Vagina (tissue), 2 donors: ENCODE measurements at regions not wholly inside any gene's neighbourhood (a gene's known extent, or its start where the extent isn't known, plus 50 kb on each side); places are given as distances from the start of the nearest gene placed in this dataset.

ENCODE experiments used
- DNase-seq, 2 donors: peaks; one replicate each; pipeline ENCODE4 v3.0.0-alpha.2; 2017; ENCODE audit errors: extremely low spot score in 2 of 2
- H3K27ac ChIP-seq: fragments of 200-600 bp; sonication (generic); one replicate; pipeline ENCODE4 v1.5.1; 2019
- H3K27me3 ChIP-seq: fragments of 200-600 bp; sonication (generic); one replicate; pipeline ENCODE4 v1.5.1; 2019
- H3K36me3 ChIP-seq, 2 donors: fragments of 200-600 bp; sonication (generic); one replicate each; pipeline ENCODE4 v1.5.1; 2017 to 2019
- H3K4me1 ChIP-seq: fragments of 200-600 bp; sonication (generic); one replicate; pipeline ENCODE4 v1.5.1; 2019
- H3K4me3 ChIP-seq, 2 donors: fragments of 200-600 bp; sonication (generic); 1 replicate in 1 of 2; 2 replicates in 1 of 2; pipeline ENCODE4 v1.5.1; 2016 to 2019
- H3K9me3 ChIP-seq: fragments of 200-600 bp; sonication (generic); one replicate; pipeline ENCODE4 v1.5.1; 2019
- CTCF ChIP-seq, 3 experiments: fragments of 450-650 bp in 2 of 3; fragments of 200-600 bp in 1 of 3; sonication (generic) in 1 of 3; IDR thresholded peaks; one replicate each; pipeline ENCODE4 v1.5.1; 2017 to 2019; ENCODE audit warnings: antibody characterized with exemption in 3 of 3, mild to moderate bottlenecking in 2 of 3, moderate library complexity in 2 of 3
- POLR2A ChIP-seq, 2 donors: fragments of 450-650 bp; IDR thresholded peaks; one replicate each; pipeline ENCODE4 v1.6.1; 2017; ENCODE audit warnings: antibody characterized with exemption in 2 of 2, mild to moderate bottlenecking in 2 of 2, moderate library complexity in 2 of 2
- POLR2AphosphoS5 ChIP-seq, 2 donors: sonication (generic); formaldehyde crosslinking; IDR thresholded peaks; one replicate each; pipeline ENCODE4 v1.9.0; 2017; ENCODE audit warnings: antibody characterized with exemption in 2 of 2, mild to moderate bottlenecking in 2 of 2, low read depth in 1 of 2; ENCODE audit not compliant: insufficient read depth in 1 of 2
- intact Hi-C: fragments of 100-400 bp; cut with DNase I; formaldehyde crosslinking; loops from one replicate; pipeline ENCODE4 v1.15.1; 2023

- no peak for DNase-seq
- Histone ChIP-seq H3K4me1 (peaks cover 57% of the 10 kb centered on the region), H3K27ac (peak overlapping the region; percentile 87), H3K27me3 (no peaks in the 10 kb centered on the region), H3K4me3 (peak overlapping the region; percentile 42), H3K36me3 (no peaks in the 10 kb centered on the region), H3K9me3 (no peaks in the 10 kb centered on the region)
- TF ChIP-seq CTCF (IDR thresholded peaks at IDR 0.05) (no peak), POLR2A (IDR thresholded peaks at IDR 0.05) (no peak), POLR2AphosphoS5 (IDR thresholded peaks at IDR 0.05; ENCODE audit: insufficient read depth in 1 of 2, low read depth in 1 of 2) (peak in 1 of 2 donors; percentile 51)
- intact Hi-C loops: no loop called here
Observed at GRCh38 chr4:3388471-3389232, 53.1 kb upstream of the HGFAC start.

GRCh38 chr4:3389233-3390215 is 52.2 kb upstream of the HGFAC start:
- H3K9me3 ChIP-seq: no peaks in the 10 kb centered on the region
- intact Hi-C loops: no loop called here
- peak overlapping the region; percentile 42 for H3K4me3 ChIP-seq
- no peaks in the 10 kb centered on the region for H3K36me3 ChIP-seq
- peak overlapping the region; percentile 87 for H3K27ac ChIP-seq
- no peak for TF ChIP-seq POLR2AphosphoS5 (IDR thresholded peaks at IDR 0.05; ENCODE audit: insufficient read depth in 1 of 2, low read depth in 1 of 2)
- TF ChIP-seq POLR2A (IDR thresholded peaks at IDR 0.05): no peak
- no peak for TF ChIP-seq CTCF (IDR thresholded peaks at IDR 0.05)
- no peaks in the 10 kb centered on the region for H3K27me3 ChIP-seq
- peaks cover 56% of the 10 kb centered on the region for H3K4me1 ChIP-seq
- DNase-seq: no peak

- Histone ChIP-seq H3K4me1 (peaks cover 49% of the 10 kb centered on the region), H3K36me3 (no peaks in the 10 kb centered on the region), H3K27ac (peak overlapping the region; percentile 21), H3K4me3 (no peak overlapping the region), H3K9me3 (no peaks in the 10 kb centered on the region), H3K27me3 (no peaks in the 10 kb centered on the region)
- TF ChIP-seq CTCF (IDR thresholded peaks at IDR 0.05) (no peak), POLR2A (IDR thresholded peaks at IDR 0.05) (no peak), POLR2AphosphoS5 (IDR thresholded peaks at IDR 0.05; ENCODE audit: insufficient read depth in 1 of 2, low read depth in 1 of 2) (peak; percentile 16 to 26)
- intact Hi-C loops: no loop called here
- DNase-seq: no peak
Observed at GRCh38 chr4:3390288-3390811, 51.4 kb upstream of the HGFAC start.

GRCh38 chr4:3391422-3391821 is 50.3 kb upstream of the HGFAC start:
- H3K27ac ChIP-seq: no peak overlapping the region
- no peaks in the 10 kb centered on the region for H3K9me3 ChIP-seq
- TF ChIP-seq POLR2A (IDR thresholded peaks at IDR 0.05) (no peak), POLR2AphosphoS5 (IDR thresholded peaks at IDR 0.05; ENCODE audit: insufficient read depth in 1 of 2, low read depth in 1 of 2) (no peak), CTCF (IDR thresholded peaks at IDR 0.05) (no peak)
- H3K4me1 ChIP-seq: peaks cover 45% of the 10 kb centered on the region
- H3K4me3 ChIP-seq: no peak overlapping the region
- no peak for DNase-seq
- no peaks in the 10 kb centered on the region for H3K27me3 ChIP-seq
- H3K36me3 ChIP-seq: no peaks in the 10 kb centered on the region
- intact Hi-C loops: no loop called here
